AG04450 (cell line): ENCODE measurements at regions not wholly inside any gene's neighbourhood (a gene's known extent, or its start where the extent isn't known, plus 50 kb on each side); places are given as distances from the start of the nearest gene placed in this dataset.
A peak's percentile ranks its signal among the peaks of the same experiment; 100 is the strongest.

ENCODE experiments used
- CTCF ChIA-PET: fragments of 300-600, 350-600 bp; formaldehyde crosslinking; extraction: SDS; loops from one replicate; lab custom pipeline; 2022; ENCODE audit warnings: antibody characterized with exemption, inconsistent platforms; lab: Charles Lee
- POLR2A ChIA-PET: fragments of 350-600 bp; formaldehyde crosslinking; extraction: SDS; loops from one replicate; lab custom pipeline; 2021; ENCODE audit warnings: antibody characterized with exemption, inconsistent platforms; lab: Yijun Ruan, JAX
- DNase-seq: peaks from one replicate; pipeline ENCODE4 v3.0.0-alpha.2; 2011; ENCODE audit warnings: low read depth, low spot score
- H3K27ac ChIP-seq: one replicate; pipeline ENCODE4 v1.5.1; 2012; ENCODE audit warnings: low read depth, low read length, control low read depth
- H3K27me3 ChIP-seq: one replicate; pipeline ENCODE4 v1.6.0; 2012; ENCODE audit warnings: low read length; ENCODE audit not compliant: control insufficient read depth, insufficient read depth
- H3K4me3 ChIP-seq: 2 replicates; pipeline ENCODE4 v1.5.1; 2011; ENCODE audit warnings: mild to moderate bottlenecking, low read depth, low read length, control low read depth
- H3K9me3 ChIP-seq: 2 replicates; pipeline ENCODE4 v1.5.1; 2012; ENCODE audit warnings: low read length; ENCODE audit not compliant: control insufficient read depth, insufficient read depth
- TF ChIP-seq, protein P1 (sequence below): IDR thresholded peaks from 2 replicates; pipeline ENCODE4 v1.5.1; 2011; ENCODE audit warnings: low read depth, low read length, control low read depth, inconsistent platforms

DNA sequence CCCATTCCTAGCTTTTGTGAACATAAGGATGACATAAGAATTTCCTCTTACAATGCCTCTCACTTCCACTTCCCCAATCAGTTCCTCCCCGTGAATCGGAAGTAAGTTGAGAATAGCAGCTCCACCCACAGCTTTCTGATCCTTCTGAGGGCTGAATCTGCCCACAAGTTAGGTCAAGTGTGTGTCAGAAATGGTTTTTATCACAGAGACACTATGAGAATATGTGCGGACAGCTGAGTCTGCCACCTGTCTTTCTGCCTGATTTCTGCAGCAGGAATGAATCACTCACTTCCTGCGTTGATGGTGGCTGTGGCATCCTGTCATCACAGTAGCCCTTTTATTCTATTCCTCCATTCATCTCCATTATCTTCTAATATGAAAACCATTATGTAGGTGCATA lies 70.2 kb downstream of the RIN2 start:
- CTCF ChIA-PET, result interaction anchor here (0.5 to 1.8 kb wide), 11 partner anchors 8 to 149 kb away, joined by 3 to 7 read pairs (median 3); no protein-coding TSS in a partner anchor
- POLR2A ChIA-PET, result no interaction called here

DNA sequence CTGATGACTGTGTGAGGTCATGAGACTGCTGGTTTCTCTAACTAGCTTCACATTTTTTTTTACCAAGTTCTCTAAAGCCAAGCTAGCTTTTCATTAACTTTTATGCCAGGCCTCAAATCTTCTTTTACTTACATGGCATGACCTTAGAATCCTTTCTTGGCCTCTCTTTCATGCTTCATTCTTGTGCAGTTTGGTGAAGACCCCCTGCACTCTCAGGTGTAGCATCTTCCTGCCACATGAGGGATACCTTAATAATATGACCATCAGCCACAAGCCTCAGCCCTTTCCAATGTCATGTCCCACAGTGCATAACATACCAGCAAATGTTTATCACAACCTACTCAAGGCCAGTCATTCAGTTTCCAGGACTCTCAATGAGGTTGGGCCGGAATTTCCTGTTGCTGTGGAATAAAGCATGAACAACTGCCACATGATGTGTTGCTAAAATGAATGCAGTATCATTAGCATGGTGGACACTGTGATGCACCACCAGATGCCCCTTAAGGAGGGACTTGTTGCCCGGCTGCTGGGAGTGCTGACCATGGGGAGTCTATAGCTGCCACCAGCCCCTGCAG lies 72.2 kb downstream of the RIN2 start:
- DNase-seq, result no peak
- TF ChIP-seq, protein P1, sequence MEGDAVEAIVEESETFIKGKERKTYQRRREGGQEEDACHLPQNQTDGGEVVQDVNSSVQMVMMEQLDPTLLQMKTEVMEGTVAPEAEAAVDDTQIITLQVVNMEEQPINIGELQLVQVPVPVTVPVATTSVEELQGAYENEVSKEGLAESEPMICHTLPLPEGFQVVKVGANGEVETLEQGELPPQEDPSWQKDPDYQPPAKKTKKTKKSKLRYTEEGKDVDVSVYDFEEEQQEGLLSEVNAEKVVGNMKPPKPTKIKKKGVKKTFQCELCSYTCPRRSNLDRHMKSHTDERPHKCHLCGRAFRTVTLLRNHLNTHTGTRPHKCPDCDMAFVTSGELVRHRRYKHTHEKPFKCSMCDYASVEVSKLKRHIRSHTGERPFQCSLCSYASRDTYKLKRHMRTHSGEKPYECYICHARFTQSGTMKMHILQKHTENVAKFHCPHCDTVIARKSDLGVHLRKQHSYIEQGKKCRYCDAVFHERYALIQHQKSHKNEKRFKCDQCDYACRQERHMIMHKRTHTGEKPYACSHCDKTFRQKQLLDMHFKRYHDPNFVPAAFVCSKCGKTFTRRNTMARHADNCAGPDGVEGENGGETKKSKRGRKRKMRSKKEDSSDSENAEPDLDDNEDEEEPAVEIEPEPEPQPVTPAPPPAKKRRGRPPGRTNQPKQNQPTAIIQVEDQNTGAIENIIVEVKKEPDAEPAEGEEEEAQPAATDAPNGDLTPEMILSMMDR, result no peak
- no peak overlapping the region for H3K4me3 ChIP-seq
- CTCF ChIA-PET, result interaction anchor here (0.8 kb wide), 1 partner anchor 44 kb away, joined by 3 read pairs; no protein-coding TSS in a partner anchor
- POLR2A ChIA-PET, result interaction anchor here (0.6 kb wide), 1 partner anchor 50 kb away, joined by 4 read pairs; no protein-coding TSS in a partner anchor
- H3K9me3 ChIP-seq, result no peaks in the 10 kb centered on the region
- H3K27me3 ChIP-seq, result no peaks in the 10 kb centered on the region
- H3K27ac ChIP-seq, result peak overlapping the region; percentile 4

More for the DNA sequence above, 70.2 kb downstream of the RIN2 start:
- no peak for DNase-seq
- Histone ChIP-seq H3K27me3 (no peaks in the 10 kb centered on the region), H3K4me3 (no peak overlapping the region), H3K9me3 (0 out of 2 replicates have a peak, but pooled peaks cover 2% of the 10 kb centered on the region), H3K27ac (no peak overlapping the region)
- TF ChIP-seq, protein P1, result peak; percentile 46

DNA sequence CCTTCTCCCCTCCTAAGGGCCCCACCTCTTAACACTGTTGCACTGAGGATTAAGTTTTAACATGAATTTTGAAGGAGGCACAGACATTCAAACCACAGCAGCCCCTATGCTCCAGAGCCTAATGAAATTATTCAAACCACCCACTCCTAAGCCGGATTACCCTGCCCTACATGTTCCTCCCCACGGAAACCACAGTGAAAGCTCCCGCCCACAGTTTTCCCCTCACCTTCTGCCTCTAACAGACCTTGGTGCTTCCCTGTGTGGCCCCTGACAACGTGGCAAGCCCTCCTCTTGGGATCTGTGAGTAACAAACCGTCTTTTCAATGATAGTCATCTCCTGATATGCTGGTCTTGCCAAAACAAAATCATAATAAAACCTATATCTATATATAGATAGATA lies 74.8 kb downstream of the RIN2 start:
- ChIA-PET POLR2A (no interaction called here), CTCF (interaction anchor here (0.6 kb wide), 1 partner anchor 54 kb away, joined by 4 read pairs; no protein-coding TSS in a partner anchor)
- H3K27me3 ChIP-seq, result no peaks in the 10 kb centered on the region
- TF ChIP-seq, protein P1, result no peak
- no peak for DNase-seq
- no peak overlapping the region for H3K4me3 ChIP-seq
- no peaks in the 10 kb centered on the region for H3K9me3 ChIP-seq
- no peak overlapping the region for H3K27ac ChIP-seq

DNA sequence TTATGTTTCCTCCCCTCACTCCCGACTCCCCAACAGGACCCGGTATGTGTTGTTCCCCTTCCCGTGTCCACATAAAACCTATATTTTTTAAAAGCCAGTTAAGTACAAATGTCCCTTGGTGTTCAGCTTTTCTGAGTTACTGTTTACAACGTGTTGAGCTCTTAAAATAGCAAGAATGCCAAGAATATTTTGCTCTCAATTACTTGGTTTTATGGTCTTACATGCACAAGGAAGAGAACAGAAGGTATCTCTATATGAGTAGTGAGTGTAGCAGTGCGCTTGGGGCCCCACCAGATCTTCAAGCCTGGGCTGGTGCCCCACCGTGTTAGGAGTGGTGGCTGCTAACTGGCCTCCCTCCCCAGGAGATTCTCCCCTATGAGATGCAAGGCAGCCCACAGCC lies 75.3 kb downstream of the RIN2 start:
- H3K4me3 ChIP-seq, result no peak overlapping the region
- no peak overlapping the region for H3K27ac ChIP-seq
- DNase-seq, result no peak
- H3K9me3 ChIP-seq, result no peaks in the 10 kb centered on the region
- POLR2A ChIA-PET, result no interaction called here
- H3K27me3 ChIP-seq, result no peaks in the 10 kb centered on the region
- TF ChIP-seq, protein P1, result no peak
- CTCF ChIA-PET, result interaction anchor here (0.6 kb wide), 1 partner anchor 53 kb away, joined by 4 read pairs; no protein-coding TSS in a partner anchor

DNA sequence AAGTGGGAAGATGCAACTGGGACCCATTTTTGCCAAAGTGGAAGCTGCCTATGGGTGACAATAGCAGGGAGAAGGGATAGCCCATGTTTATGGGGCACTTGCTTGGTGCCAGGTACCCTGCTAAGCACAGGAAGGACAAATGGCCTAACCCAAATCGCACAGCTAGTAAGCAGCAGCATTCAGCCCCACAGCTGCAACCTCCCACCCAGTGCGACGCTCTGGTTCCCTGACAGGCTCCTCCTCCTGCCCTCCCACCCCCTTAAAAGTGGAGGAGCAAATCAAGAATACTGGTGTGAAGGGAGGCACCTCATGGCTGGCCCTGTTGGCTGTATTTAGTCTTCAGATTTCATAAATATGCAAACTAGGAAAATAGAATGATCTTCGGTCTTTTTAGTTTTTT lies 76.2 kb downstream of the RIN2 start:
- TF ChIP-seq, protein P1, result no peak
- no peak for DNase-seq
- ChIA-PET CTCF (no interaction called here), POLR2A (no interaction called here)
- Histone ChIP-seq H3K27me3 (no peaks in the 10 kb centered on the region), H3K4me3 (no peak overlapping the region), H3K9me3 (no peaks in the 10 kb centered on the region; the same call in 1 of the 2 replicates), H3K27ac (no peak overlapping the region)
